Smooth muscle cell (in vitro differentiated cells): ENCODE measurements at regions not wholly inside any gene's neighbourhood (a gene's known extent, or its start where the extent isn't known, plus 50 kb on each side); places are given as distances from the start of the nearest gene placed in this dataset.

ENCODE experiments used
- DNase-seq: peaks from one replicate; lab custom pipeline; 2025; ENCODE audit not compliant: unreplicated experiment; lab: John Stamatoyannopoulos, UW
- H2AFZ ChIP-seq: fragments of 200-600 bp; sonication (generic); 2 replicates; pipeline ENCODE4 v1.6.0; 2016; ENCODE audit warnings: antibody characterized with exemption, low read depth, mild to moderate bottlenecking
- H3F3A ChIP-seq: fragments of 200-600 bp; sonication (generic); 2 replicates; pipeline ENCODE4 v1.6.0; 2017; ENCODE audit warnings: antibody characterized with exemption, low read depth
- H3K27ac ChIP-seq: fragments of 200-600 bp; sonication (generic); 2 replicates; pipeline ENCODE4 v1.5.1; 2016; ENCODE audit warnings: low read depth, mild to moderate bottlenecking
- H3K27me3 ChIP-seq: fragments of 200-600 bp; sonication (generic); 2 replicates; pipeline ENCODE4 v1.6.1; 2016; ENCODE audit warnings: low read depth, mild to moderate bottlenecking
- H3K36me3 ChIP-seq: fragments of 200-600 bp; sonication (generic); 2 replicates; pipeline ENCODE4 v1.5.1; 2016; ENCODE audit warnings: low read depth
- H3K4me1 ChIP-seq: fragments of 200-600 bp; sonication (generic); 2 replicates; pipeline ENCODE4 v1.5.1; 2016; ENCODE audit warnings: low read depth
- H3K4me2 ChIP-seq: fragments of 200-600 bp; sonication (generic); 2 replicates; pipeline ENCODE4 v1.6.0; 2016; ENCODE audit warnings: mild to moderate bottlenecking
- H3K4me3 ChIP-seq: fragments of 200-600 bp; sonication (generic); 2 replicates; pipeline ENCODE4 v1.5.1; 2016; ENCODE audit warnings: mild to moderate bottlenecking
- H3K79me2 ChIP-seq: fragments of 200-600 bp; sonication (generic); 2 replicates; pipeline ENCODE4 v1.6.0; 2016; ENCODE audit warnings: low read depth, mild to moderate bottlenecking
- H3K9ac ChIP-seq: fragments of 200-600 bp; sonication (generic); 2 replicates; pipeline ENCODE4 v1.6.0; 2016; ENCODE audit warnings: low read depth
- H3K9me3 ChIP-seq: fragments of 200-600 bp; sonication (generic); replicated peaks from 2 replicates; pipeline ENCODE4 v1.5.1; 2016; ENCODE audit warnings: low read depth
- H4K20me1 ChIP-seq: fragments of 200-600 bp; sonication (generic); 2 replicates; pipeline ENCODE4 v1.6.0; 2016; ENCODE audit warnings: low read depth
- WGBS: methylation state at CpG from one replicate; pipeline ENCODE4 v1.1.7; 2016; ENCODE audit warnings: low lambda C conversion rate; 5-methylcytosine and 5-hydroxymethylcytosine counted together
- TF ChIP-seq, protein P1 (sequence below): fragments of 200-600 bp; sonication (generic); IDR thresholded peaks from 2 replicates; pipeline ENCODE4 v1.5.1; 2017; ENCODE audit warnings: borderline replicate concordance, mild to moderate bottlenecking, antibody characterized with exemption; ENCODE audit not compliant: insufficient read depth, poor library complexity, severe bottlenecking

DNA sequence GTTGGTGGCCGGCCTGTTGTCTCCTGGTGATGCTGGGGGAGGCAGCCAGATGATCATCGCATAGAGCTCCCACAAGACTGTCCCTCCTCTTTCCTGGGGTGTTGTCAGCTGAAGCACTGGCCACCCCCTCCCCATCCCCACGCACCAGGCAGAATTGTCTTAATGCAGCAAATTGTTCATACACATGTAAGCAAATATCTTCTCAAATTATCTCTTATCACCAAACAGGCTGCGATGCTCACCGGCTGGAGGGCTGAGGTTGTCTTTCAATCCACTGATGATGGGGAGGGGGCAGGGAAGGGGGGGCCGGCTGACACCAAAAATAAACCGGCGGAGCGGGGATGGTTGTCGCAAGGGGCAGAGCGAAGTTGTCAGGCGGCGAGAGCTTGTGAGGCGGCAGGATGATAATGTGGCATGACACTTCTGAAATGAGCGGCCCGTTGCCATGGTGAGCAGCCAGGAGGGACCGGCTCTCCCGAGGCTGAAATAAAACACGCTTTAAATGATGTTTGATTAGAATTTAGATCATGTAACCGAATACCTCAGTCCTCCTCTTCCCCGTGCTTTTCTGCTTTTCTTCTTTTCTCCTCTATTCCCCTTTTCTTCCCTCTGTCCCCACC, 59.8 kb downstream of the MRM1 start:
- TF ChIP-seq, protein P1, sequence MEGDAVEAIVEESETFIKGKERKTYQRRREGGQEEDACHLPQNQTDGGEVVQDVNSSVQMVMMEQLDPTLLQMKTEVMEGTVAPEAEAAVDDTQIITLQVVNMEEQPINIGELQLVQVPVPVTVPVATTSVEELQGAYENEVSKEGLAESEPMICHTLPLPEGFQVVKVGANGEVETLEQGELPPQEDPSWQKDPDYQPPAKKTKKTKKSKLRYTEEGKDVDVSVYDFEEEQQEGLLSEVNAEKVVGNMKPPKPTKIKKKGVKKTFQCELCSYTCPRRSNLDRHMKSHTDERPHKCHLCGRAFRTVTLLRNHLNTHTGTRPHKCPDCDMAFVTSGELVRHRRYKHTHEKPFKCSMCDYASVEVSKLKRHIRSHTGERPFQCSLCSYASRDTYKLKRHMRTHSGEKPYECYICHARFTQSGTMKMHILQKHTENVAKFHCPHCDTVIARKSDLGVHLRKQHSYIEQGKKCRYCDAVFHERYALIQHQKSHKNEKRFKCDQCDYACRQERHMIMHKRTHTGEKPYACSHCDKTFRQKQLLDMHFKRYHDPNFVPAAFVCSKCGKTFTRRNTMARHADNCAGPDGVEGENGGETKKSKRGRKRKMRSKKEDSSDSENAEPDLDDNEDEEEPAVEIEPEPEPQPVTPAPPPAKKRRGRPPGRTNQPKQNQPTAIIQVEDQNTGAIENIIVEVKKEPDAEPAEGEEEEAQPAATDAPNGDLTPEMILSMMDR, result no peak
- WGBS, result 83% methylated on average over 21 of the region's 21 CpGs

DNA sequence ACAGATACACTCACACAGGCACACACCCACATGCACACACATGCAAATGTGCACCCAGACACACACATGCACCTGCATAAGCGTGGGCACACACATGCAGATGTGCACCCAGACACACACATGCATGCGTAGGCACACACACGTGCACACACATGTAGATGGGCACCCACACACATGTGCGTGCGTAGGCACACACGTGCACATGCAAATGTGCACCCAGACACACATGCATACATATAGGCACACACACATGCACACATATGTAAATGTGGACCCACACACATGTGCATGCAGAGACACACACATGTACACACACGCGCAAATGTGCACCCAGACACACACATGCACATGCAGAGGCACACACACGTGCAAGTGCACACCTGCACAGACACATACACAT, 60.3 kb downstream of the MRM1 start:
- 92% methylated on average over 9 of the region's 9 CpGs for WGBS
- Histone ChIP-seq H3K4me2 (no peak overlapping the region), H3K4me3 (no peak overlapping the region), H3K9ac (no peak overlapping the region), H3K27me3 (peaks cover 12% of the 10 kb centered on the region), H3F3A (no peaks in the 10 kb centered on the region), H3K9me3 (no peaks in the 10 kb centered on the region), H3K36me3 (no peaks in the 10 kb centered on the region), H4K20me1 (no peaks in the 10 kb centered on the region), H3K79me2 (no peaks in the 10 kb centered on the region), H2AFZ (no peak overlapping the region), H3K4me1 (no peaks in the 10 kb centered on the region), H3K27ac (no peak overlapping the region)
- TF ChIP-seq, protein P1, result no peak
- no peak for DNase-seq

More for the DNA sequence above, 59.8 kb downstream of the MRM1 start:
- H4K20me1 ChIP-seq, result no peaks in the 10 kb centered on the region
- H3K9me3 ChIP-seq, result no peaks in the 10 kb centered on the region
- no peaks in the 10 kb centered on the region for H3F3A ChIP-seq
- no peak overlapping the region for H2AFZ ChIP-seq
- no peak overlapping the region for H3K4me3 ChIP-seq
- no peak overlapping the region for H3K4me2 ChIP-seq
- no peak overlapping the region for H3K9ac ChIP-seq
- no peak overlapping the region for H3K27ac ChIP-seq
- H3K36me3 ChIP-seq, result no peaks in the 10 kb centered on the region
- peaks cover 12% of the 10 kb centered on the region for H3K27me3 ChIP-seq
- no peaks in the 10 kb centered on the region for H3K79me2 ChIP-seq
- no peaks in the 10 kb centered on the region for H3K4me1 ChIP-seq
- DNase-seq, result no peak

DNA sequence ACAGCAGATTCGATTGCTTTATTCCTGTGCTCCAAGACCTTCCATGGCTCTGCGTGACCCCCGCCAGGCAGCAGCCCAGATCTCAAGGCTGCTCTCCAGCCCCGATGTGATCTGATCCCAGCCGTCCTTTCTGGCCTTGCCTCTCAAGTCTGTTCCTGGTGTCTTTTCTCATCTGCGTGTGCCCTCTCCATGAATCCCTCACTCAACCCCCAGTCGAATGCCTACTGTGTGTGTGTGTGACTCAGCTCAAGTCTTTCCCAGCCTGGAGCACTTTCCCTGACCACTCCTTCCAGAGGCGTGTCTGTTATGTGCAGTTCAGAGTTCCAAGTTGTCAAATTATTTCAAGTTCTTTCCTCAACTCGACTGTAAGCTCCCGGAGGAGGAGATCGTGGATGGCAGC, 64.0 kb downstream of the MRM1 start:
- TF ChIP-seq, protein P1, result no peak
- Histone ChIP-seq H3K27ac (no peak overlapping the region), H3K4me3 (no peak overlapping the region), H2AFZ (no peak overlapping the region), H3K27me3 (peaks cover 6% of the 10 kb centered on the region), H3F3A (no peaks in the 10 kb centered on the region), H3K79me2 (no peaks in the 10 kb centered on the region), H3K9me3 (no peaks in the 10 kb centered on the region), H3K4me1 (no peaks in the 10 kb centered on the region), H3K9ac (no peak overlapping the region), H3K4me2 (no peak overlapping the region), H4K20me1 (no peaks in the 10 kb centered on the region), H3K36me3 (no peaks in the 10 kb centered on the region)
- WGBS, result 47% methylated on average over 11 of the region's 11 CpGs
- no peak for DNase-seq

DNA sequence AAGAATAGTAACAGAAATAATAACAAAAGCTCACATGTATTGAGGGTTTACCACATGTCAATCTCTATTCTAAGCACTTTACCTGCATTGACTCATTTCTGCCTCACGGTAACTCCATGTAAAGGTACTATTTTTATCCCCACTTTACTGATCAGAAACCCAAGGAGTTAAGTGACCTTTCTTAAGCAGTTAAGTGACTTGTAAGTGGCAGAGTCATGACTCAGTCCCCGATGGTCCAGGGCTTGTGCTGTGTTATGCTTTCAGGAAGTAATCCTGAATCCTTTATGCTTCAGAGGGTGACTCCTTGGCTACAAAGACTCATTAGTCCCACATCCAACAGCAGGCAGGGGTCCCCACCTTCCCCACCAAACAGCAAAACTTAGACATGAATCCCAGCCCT, 66.5 kb downstream of the MRM1 start:
- H3K79me2 ChIP-seq, result no peaks in the 10 kb centered on the region
- H3K27me3 ChIP-seq, result peaks cover 4% of the 10 kb centered on the region
- H3K27ac ChIP-seq, result no peak overlapping the region
- no peaks in the 10 kb centered on the region for H3K36me3 ChIP-seq
- H3F3A ChIP-seq, result no peaks in the 10 kb centered on the region
- H3K9me3 ChIP-seq, result no peaks in the 10 kb centered on the region
- no peaks in the 10 kb centered on the region for H3K4me1 ChIP-seq
- WGBS, result 43% methylated on average over 2 of the region's 2 CpGs
- TF ChIP-seq, protein P1, result no peak
- no peak overlapping the region for H2AFZ ChIP-seq
- no peak overlapping the region for H3K4me2 ChIP-seq
- no peak overlapping the region for H3K4me3 ChIP-seq
- H4K20me1 ChIP-seq, result no peaks in the 10 kb centered on the region
- DNase-seq, result no peak
- H3K9ac ChIP-seq, result no peak overlapping the region
